ENCODE measurements at regions not wholly inside any gene's neighbourhood (a gene's known extent, or its start where the extent isn't known, plus 50 kb on each side); places are given as distances from the start of the nearest gene placed in this dataset.

DNA sequence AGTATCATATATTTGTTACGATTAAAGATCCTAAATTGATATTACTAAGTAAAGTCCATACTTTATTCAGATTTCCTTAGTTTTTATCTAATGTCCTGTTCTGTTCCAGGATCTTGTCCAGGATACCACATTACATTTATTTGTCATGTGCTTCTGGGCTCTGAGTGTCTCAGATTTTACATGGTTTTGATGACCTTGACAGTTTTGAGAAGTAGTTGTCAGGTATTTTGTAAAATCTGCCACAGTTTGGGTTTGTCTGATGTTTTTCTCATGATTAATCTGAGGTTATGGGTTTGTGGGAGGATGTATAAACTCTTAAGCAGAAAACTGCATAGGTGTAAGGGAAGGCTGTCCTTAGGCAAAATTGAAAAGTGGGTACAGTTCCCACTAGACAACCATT, 109.9 kb upstream of the BMP5 start:
- Histone ChIP-seq H3K4me3 (ENCODE audit: low read length) (no peak overlapping the region), H3K27me3 (ENCODE audit: control insufficient read depth in 1 of 2, insufficient read depth in 2 of 2, low read length in 2 of 2) (no peaks in the 10 kb centered on the region), H3K36me3 (ENCODE audit: insufficient read depth, low read length) (no peaks in the 10 kb centered on the region), H3K27ac (ENCODE audit: low read depth in 1 of 2, low read length in 2 of 2) (no peak overlapping the region), H3K9me3 (ENCODE audit: control insufficient read depth in 1 of 2, insufficient read depth in 1 of 2, low read length in 2 of 2) (no peaks in the 10 kb centered on the region), H3K4me1 (ENCODE audit: insufficient read depth, low read length) (no peaks in the 10 kb centered on the region)
- ChIA-PET CTCF (no interaction called here), POLR2A (no interaction called here)
- ATAC-seq (ENCODE audit: poor library complexity), result no peak
- Mint-ChIP-seq H3K9me3 (peaks cover 7% of the 10 kb centered on the region), H3K4me1 (ENCODE audit: low read depth) (no peaks in the 10 kb centered on the region), H3K27me3 (no peaks in the 10 kb centered on the region), H3K27ac (no peak overlapping the region), H3K36me3 (ENCODE audit: low read depth) (no peaks in the 10 kb centered on the region), H3K4me3 (no peak overlapping the region)
- DNase-seq, result no peak
- TF ChIP-seq CTCF (IDR thresholded peaks at IDR 0.05), result no peak
- intact Hi-C loops (cut with DNase I, micrococcal nuclease), result no loop called here

GRCh38 chr6:55983861-55984260, 108.5 kb upstream of the BMP5 start:
- ATAC-seq (ENCODE audit: poor library complexity) (no peak), DNase-seq (no peak)
- intact Hi-C loops (cut with DNase I, micrococcal nuclease), result no loop called here
- ChIA-PET POLR2A (no interaction called here), CTCF (no interaction called here)
- H3K27ac ChIP-seq (ENCODE audit: low read depth in 1 of 2, low read length in 2 of 2), result no peak overlapping the region
- no peak for TF ChIP-seq CTCF (IDR thresholded peaks at IDR 0.05)
- Mint-ChIP-seq H3K36me3 (ENCODE audit: low read depth) (no peaks in the 10 kb centered on the region), H3K4me1 (ENCODE audit: low read depth) (no peaks in the 10 kb centered on the region), H3K27me3 (no peaks in the 10 kb centered on the region), H3K9me3 (peaks cover 7% of the 10 kb centered on the region), H3K4me3 (no peak overlapping the region), H3K27ac (no peak overlapping the region)
- H3K36me3 ChIP-seq (ENCODE audit: insufficient read depth, low read length), result no peaks in the 10 kb centered on the region
- H3K9me3 ChIP-seq (ENCODE audit: control insufficient read depth in 1 of 2, insufficient read depth in 1 of 2, low read length in 2 of 2), result no peaks in the 10 kb centered on the region
- no peaks in the 10 kb centered on the region for H3K27me3 ChIP-seq (ENCODE audit: control insufficient read depth in 1 of 2, insufficient read depth in 2 of 2, low read length in 2 of 2)
- no peak overlapping the region for H3K4me3 ChIP-seq (ENCODE audit: low read length)
- no peaks in the 10 kb centered on the region for H3K4me1 ChIP-seq (ENCODE audit: insufficient read depth, low read length)

DNA sequence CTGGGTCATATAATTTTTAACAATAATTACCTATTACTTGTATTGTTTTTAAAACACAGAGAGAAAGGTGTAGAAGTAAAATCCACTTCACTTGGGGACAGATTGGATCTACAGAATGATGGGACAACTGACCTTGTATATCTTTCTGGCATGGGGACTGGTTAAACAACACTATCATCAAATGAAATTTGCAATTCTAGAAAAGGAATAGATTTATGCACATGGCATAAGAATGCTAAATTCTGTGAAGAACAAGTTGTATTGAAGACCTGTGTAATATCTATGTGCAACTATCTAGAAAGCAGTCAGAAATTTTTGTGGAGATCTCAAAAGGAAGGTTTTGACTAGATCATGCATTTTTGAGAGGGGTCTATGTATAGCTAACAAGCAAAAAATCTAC, 106.3 kb upstream of the BMP5 start:
- no peak overlapping the region for H3K27ac ChIP-seq (ENCODE audit: low read depth in 1 of 2, low read length in 2 of 2)
- intact Hi-C loops (cut with DNase I, micrococcal nuclease), result no loop called here
- H3K27ac Mint-ChIP-seq, result no peak overlapping the region
- ChIA-PET CTCF (no interaction called here), POLR2A (no interaction called here)
- H3K36me3 Mint-ChIP-seq (ENCODE audit: low read depth), result no peaks in the 10 kb centered on the region
- H3K4me1 Mint-ChIP-seq (ENCODE audit: low read depth), result no peaks in the 10 kb centered on the region
- no peak overlapping the region for H3K4me3 ChIP-seq (ENCODE audit: low read length)
- H3K4me1 ChIP-seq (ENCODE audit: insufficient read depth, low read length), result no peaks in the 10 kb centered on the region
- H3K36me3 ChIP-seq (ENCODE audit: insufficient read depth, low read length), result no peaks in the 10 kb centered on the region
- ATAC-seq (ENCODE audit: poor library complexity) (no peak), DNase-seq (no peak)
- H3K27me3 ChIP-seq (ENCODE audit: control insufficient read depth in 1 of 2, insufficient read depth in 2 of 2, low read length in 2 of 2), result no peaks in the 10 kb centered on the region
- no peaks in the 10 kb centered on the region for H3K27me3 Mint-ChIP-seq
- peaks cover 4% of the 10 kb centered on the region for H3K9me3 Mint-ChIP-seq
- H3K9me3 ChIP-seq (ENCODE audit: control insufficient read depth in 1 of 2, insufficient read depth in 1 of 2, low read length in 2 of 2), result peaks cover 0 to 5% of the 10 kb centered on the region in 2 experiments
- no peak overlapping the region for H3K4me3 Mint-ChIP-seq
- TF ChIP-seq CTCF (IDR thresholded peaks at IDR 0.05), result no peak
